GM21515 (cell line): ENCODE measurements at regions not wholly inside any gene's neighbourhood (a gene's known extent, or its start where the extent isn't known, plus 50 kb on each side); places are given as distances from the start of the nearest gene placed in this dataset.

Experiments
- ATAC-seq: cut with Tn5 transposase; IDR thresholded peaks from one replicate; pipeline ENCODE4 v1.9.1; 2021; ENCODE audit not compliant: unreplicated experiment

GRCh38 chr4:1499465-1499864, 93.2 kb upstream of the NKX1-1 start:
- ATAC-seq = no peak

GRCh38 chr4:1497189-1497801, 91.1 kb upstream of the NKX1-1 start:
- ATAC-seq = no peak

- no peak for ATAC-seq
Observed at GRCh38 chr4:1496116-1496642, 89.9 kb upstream of the NKX1-1 start.

GRCh38 chr4:1495416-1496115, 89.3 kb upstream of the NKX1-1 start:
- no peak for ATAC-seq

GRCh38 chr4:1494416-1495315, 88.4 kb upstream of the NKX1-1 start:
- no peak for ATAC-seq

- no peak for ATAC-seq
Observed at GRCh38 chr4:1493540-1494287, 87.5 kb upstream of the NKX1-1 start.

GRCh38 chr4:1492651-1493539, 86.7 kb upstream of the NKX1-1 start:
- ATAC-seq = no peak

GRCh38 chr4:1492142-1492457, 85.9 kb upstream of the NKX1-1 start:
- no peak for ATAC-seq

GRCh38 chr4:1491328-1492141, 85.3 kb upstream of the NKX1-1 start:
- no peak for ATAC-seq

- no peak for ATAC-seq
Observed at GRCh38 chr4:1490654-1491327, 84.5 kb upstream of the NKX1-1 start.

GRCh38 chr4:1490011-1490653, 83.9 kb upstream of the NKX1-1 start:
- no peak for ATAC-seq

- no peak for ATAC-seq
Observed at GRCh38 chr4:1489639-1489995, 83.4 kb upstream of the NKX1-1 start.

- no peak for ATAC-seq
Observed at GRCh38 chr4:1488831-1489638, 82.8 kb upstream of the NKX1-1 start.

GRCh38 chr4:1488357-1488756, 82.1 kb upstream of the NKX1-1 start:
- ATAC-seq = no peak

- ATAC-seq = no peak
Observed at GRCh38 chr4:1487761-1488160, 81.5 kb upstream of the NKX1-1 start.

- no peak for ATAC-seq
Observed at GRCh38 chr4:1487106-1487505, 80.9 kb upstream of the NKX1-1 start.

- ATAC-seq = no peak
Observed at GRCh38 chr4:1485280-1485679, 79.0 kb upstream of the NKX1-1 start.
